ENCODE measurements at regions not wholly inside any gene's neighbourhood (a gene's known extent, or its start where the extent isn't known, plus 50 kb on each side); places are given as distances from the start of the nearest gene placed in this dataset.
A peak's percentile ranks its signal among the peaks of the same experiment; 100 is the strongest.

DNA sequence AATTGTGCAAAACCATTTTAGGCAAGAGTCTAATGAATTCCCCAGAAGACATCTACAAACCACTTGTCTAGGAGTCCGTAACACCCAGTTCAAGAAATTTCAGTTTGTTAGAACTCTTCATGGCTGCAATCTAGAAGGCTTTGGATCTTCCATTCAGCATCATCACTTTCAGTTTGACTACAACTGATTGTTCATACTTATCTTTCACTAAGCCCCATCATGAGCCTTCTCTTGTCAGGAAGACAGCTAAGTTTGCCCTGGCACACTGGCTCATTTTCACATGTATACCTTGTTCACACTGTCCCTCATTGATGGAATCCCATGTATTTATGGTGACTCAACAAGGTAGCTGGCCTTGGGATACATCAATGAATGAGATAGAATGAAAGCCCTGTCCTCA, 898.4 kb upstream of the CELF4 start:
- no peak for DNase-seq

GRCh38 chr18:38460657-38461056, 895.1 kb upstream of the CELF4 start:
- DNase-seq, result no peak

- no peak for DNase-seq
Measured at GRCh38 chr18:38459131-38459994, 893.8 kb upstream of the CELF4 start.

DNA sequence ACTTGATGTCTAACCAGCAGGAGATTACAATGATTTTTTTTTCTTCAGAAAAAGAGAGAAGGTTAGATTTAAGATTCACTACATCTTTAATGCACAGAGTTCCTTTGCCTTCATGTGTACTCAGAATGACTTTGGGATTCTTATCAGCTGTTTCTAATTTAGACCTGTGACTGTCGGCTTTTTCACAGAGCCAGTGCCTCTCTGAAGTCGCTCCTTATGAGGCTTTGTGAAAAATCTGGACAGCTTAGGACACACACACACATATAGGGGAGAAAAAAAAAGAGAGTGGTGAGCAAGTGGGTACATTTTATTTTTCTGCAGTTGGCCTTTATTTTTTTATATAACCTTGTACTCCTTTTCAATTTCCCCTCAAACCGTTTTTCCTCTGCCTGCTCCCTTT, 893.1 kb upstream of the CELF4 start:
- no peak for DNase-seq

- DNase-seq, result no peak
Measured at GRCh38 chr18:38456253-38456652, 890.7 kb upstream of the CELF4 start.

DNA sequence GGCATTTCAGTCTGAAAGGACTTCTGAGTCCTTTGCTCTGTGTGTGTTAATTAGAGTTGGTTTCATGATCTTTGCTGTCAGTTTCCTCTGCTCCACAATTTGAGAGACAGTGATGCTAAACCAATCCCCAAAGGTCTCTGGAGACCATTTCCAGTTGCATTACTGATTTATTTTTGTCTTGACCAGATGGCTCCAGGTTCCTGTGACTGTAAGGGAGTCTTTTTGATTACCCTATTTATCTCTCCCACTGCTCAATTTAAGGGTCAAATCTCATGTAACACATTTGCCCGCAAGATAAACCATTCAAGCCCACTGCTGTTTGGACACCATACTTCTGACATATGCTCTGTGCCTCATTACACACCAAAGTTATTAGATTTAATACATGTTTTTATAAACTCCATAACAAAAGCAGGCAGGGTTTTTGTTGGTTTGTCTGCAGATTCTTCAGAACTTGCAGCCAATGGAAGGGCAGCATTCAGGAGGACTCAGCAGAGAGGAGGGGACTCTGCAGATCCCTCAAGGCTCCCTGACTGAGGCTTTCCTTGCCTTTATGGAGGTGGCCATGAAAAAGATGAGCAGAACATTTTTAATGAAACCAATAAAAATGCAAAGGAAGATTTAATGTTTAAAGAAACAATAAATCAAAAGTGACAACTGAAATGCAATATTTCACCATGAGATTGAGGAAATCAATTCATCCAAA, 889.3 kb upstream of the CELF4 start:
- DNase-seq, result no peak

DNA sequence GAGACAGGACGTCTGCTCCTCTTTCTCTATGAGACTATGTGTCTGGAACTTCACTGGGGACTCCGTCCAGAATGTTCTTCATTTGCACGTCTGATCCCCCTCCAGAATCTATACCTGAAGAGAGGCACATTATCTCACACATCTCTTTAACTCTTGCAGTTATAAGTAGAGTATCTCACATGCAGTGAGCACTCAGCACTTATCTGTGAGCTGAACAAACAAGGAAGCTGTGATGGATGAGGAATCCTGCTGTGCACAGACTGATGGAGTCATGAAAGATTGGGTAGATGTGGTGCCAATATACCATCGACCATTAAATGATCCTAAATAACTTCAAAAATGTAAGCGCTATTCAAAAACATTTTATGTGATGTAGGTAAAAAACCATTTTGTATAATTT, 888.3 kb upstream of the CELF4 start:
- no peak for DNase-seq

- DNase-seq, result no peak
Measured at GRCh38 chr18:38450876-38451275, 885.3 kb upstream of the CELF4 start.

DNA sequence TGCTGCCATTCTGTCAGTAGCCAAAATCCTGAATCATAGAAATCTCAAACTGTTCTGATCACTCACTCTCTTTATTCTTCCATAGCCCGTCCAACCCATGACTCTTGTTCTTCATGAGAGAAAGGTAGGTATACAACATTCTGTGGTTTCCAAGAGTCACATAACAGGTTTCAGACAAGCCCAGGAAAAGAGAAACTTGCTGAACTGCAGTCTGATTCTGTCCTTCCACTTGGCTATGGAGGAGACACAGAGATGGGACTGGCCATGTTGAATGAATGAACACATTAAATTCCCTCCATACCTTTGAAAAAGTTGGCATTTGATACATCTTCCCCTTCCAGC, 880.2 kb upstream of the CELF4 start:
- DNase-seq, result no peak

DNA sequence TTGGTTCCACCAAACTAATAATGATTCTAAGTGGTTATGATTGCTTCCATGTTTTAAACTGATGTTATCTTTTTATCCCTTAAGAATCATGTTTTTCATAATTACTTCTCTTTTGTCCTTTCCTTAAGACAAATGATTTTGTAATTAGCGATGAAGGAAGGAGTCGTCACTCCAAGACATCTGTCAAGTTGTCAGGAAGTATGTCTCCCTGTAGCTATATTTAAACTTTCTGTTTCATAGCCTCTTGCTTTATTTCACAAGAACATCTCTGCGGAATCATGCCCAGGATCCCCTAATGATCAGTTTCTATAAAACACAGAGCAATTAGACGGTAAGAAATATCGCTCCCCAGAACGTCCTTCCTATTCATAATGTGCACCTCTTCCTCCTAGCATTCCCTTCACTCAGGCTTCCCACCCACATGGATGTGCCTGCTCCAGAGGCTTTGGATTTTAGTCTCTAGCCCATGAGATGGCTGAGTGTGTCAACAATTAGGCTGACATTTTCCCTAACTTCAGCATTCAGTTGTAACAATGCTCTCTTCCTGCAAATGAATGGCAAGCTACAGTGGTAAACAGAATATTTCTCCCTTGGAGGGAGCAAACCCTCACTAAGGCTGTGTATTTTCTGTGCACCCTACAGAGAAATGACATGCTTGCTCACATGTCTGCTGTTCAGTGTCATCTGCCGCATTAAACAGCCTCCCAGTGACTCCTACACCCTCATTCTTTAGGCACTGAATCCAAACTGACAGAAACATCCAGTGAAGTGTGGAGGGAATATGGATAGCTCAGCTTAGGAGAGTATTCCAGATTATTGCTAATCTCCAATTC, 879.6 kb upstream of the CELF4 start:
- no peak for DNase-seq

- DNase-seq, result no peak
Measured at GRCh38 chr18:38427736-38428135, 862.1 kb upstream of the CELF4 start.

DNA sequence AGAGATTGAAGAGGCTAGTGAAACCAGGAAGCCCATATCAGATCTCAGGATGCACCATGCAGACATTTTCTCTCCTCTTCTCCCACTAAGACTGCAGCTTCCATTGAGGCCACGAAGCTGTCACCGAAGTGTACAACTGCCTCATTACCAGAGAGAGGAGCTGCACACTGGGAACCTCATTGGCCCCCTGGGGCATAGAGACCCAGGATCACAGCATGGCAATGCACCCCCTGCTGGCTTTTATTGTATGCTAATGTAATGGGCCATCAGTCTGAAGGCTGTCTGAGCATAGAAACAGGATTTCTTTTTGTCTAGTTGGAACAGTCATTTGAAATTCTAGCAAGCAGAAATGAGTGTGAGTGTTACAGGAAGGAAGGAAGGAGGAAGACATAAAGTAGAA, 861.6 kb upstream of the CELF4 start:
- DNase-seq, result peak; percentile 71

DNA sequence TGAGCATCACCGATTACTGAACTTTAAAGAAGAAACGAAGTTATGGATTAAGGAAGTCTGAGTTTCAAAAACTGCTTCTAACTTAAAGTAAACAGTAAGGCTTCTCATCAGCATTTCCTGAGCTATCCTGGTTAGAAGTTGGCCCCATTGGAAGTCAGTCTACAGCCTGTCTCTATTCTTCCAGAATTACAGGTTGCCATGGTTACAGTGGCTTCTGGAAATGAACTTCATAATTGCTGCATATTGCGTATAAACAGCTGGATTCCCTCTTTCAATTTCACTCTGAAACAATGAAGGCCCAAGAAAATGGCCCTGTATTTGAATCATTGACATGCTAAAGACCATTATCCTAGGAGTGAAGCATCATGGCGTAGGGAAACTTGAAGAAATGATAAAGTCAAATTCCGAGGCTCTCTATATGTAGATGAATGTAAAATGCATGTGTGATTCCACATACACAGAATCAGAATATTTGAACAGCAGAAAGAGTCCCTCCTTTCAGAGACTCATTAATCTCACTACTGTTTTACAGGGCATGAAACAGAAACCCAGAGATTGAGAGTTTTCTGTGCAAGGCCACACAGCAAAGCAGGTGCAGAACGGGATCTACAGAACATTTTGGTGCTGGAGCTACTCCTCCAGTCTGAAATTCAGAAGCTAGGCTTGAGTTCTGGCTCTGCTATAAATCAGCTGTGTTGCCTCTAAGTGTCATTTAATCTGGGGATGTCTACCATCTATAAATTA, 856.4 kb upstream of the CELF4 start:
- no peak for DNase-seq

DNA sequence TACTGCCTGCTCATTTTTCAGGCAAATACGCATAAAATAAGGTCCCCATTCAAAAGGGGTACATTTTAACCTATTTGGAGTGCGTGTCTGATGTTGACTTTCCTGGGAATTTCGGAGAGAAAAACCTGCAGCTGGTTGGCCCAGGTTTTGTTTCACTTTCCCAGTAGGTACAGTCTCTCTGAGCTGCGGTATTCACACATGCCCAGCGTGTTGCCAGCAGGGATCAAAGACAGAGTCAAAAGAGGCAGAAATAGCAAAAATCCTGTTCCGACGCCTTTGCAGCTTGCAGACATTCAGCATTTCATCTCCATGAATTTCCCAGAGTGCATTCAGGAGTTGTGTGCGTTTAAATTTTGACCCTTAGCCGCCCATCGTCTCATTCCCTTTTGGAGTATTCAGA, 855.4 kb upstream of the CELF4 start:
- no peak for DNase-seq

DNA sequence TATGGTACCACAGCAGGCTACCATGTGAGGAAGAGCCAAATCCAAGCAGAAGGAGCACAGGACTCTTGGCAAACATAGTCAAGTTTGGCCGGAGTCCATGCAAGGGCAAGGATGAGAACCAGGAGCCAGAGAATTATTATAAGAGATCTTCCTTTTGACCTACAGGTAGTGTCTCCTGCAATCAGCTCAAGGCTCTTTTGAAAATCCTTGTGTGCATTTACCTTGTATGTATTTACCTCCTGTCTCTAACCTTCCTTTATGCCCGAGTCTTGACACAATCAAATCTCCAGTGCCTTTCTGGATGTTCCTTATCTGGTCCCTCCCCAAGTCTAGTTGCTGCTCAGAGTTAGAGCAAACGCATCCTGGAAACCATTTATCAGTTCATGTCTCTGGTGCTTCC, 855.0 kb upstream of the CELF4 start:
- DNase-seq, result no peak

GRCh38 chr18:38415811-38416210, 850.2 kb upstream of the CELF4 start:
- no peak for DNase-seq

- DNase-seq, result no peak
Measured at GRCh38 chr18:38413193-38413592, 847.6 kb upstream of the CELF4 start.

DNA sequence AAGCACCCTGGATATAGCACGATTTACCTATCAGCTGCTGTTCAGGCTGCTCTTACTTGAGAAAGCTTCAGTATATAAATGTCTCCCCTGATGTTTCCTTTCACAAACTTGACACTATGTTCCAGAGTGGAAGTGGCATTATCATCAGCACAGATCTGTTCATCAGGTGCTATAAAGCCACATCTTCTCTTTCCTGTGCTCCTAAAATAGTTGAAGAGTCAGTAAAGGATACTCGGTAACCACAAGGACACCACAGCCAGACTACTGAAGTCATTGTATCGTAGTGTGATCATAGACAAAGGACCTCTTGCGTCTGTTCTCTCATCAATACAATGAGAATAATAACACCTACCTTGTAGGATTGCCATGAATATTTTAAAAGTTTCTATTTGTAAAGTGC, 841.0 kb upstream of the CELF4 start:
- DNase-seq, result no peak

GRCh38 chr18:38402509-38402908, 836.9 kb upstream of the CELF4 start:
- DNase-seq, result no peak

DNA sequence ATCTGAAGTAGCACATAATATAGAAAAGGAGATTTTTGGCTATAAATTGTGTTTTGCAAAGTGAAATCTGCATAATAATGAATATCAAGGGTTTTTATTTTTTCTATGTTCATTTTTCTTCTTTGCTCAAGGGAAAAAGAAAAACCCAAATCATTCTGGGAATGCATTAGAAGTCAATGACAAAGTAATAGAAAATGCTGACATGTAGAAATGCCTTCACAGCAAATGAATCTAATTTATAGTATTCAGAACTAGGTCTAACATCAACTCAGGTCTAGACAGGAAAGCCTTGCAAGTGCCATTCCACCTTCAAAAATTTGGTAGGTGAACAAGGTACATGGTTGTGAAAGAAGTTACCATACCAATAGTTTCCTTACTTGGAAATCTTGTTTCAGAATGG, 831.5 kb upstream of the CELF4 start:
- no peak for DNase-seq

DNA sequence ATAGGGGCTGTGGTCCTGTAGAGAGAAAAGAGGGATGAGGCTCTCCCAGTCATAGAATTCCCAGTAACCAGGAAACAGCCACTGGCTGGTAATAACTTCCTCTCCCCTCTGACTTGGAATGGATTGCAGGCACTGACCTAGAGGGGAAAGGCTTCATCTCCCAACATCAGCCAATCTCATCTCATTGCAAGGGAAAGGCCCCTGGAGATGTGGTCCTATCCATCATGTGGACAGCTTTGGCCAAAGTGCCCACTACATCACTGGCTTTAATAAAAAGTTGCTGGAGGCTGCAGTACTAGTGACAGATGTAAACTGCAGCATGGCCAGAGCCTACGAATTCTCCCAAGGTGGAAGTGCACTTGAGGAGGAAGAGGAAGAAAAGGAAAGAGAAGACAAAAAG, 820.5 kb upstream of the CELF4 start:
- no peak for DNase-seq

DNA sequence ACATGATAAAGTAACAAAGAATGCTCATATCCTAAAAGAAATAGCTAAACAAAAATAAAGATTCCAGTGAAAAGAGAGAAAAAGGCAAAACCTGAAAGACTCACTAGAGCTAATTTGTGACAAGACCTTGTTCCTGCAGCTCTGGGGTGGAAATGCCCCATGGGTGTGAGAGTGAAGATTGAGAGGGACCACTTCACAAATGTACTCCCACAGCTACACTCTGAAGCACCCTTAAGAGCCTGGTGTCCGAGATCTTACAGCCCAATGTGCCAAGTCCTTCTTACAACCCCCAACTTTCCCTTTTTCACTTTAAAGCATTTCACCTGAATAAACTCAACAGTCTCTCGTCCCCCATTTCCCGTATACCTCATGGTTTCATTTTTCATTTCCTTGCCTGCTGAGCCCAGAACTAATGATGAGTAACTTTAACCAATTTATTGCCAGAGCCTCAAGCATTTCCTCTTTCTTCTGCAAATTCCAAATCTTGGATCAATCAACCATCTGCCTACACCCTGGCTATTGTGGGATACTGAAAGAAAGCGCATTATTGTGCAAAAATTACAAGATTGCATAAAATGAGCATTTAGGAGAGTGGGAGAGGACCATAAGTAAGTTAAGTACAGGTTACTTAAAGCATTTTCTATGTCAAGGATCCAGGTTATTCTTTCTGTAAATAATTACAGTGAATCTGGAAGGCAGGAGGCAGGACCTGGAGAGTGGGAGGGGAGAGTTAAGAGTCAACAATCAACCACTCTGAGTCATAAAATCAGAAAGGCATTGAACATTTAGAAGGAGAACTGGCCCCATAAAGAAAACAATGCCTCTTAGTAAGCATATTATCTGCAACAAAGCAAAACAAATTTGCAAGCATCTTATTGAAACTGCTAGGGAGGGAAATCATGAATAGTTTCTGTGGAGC, 804.4 kb upstream of the CELF4 start:
- DNase-seq, result peak; percentile 25
